Skeletal muscle tissue (tissue), 3 donors: ENCODE measurements at regions not wholly inside any gene's neighbourhood (a gene's known extent, or its start where the extent isn't known, plus 50 kb on each side); places are given as distances from the start of the nearest gene placed in this dataset.
"Not testable (repeated sequence)": the region's sequence is repeated elsewhere in the genome, so short reads cannot be mapped to it uniquely, and the experiment has no call there.

Experiments
- H3K27ac ChIP-seq: one replicate; pipeline ENCODE4 v1.7.0; 2013; ENCODE audit warnings: mild to moderate bottlenecking, low read depth, low read length, inconsistent platforms
- H3K27me3 ChIP-seq, 3 donors: one replicate each; pipeline ENCODE4 v1.7.0; 2013; ENCODE audit warnings: low read length in 3 of 3; ENCODE audit not compliant: control insufficient read depth in 3 of 3, insufficient read depth in 3 of 3
- H3K36me3 ChIP-seq, 3 donors: one replicate each; pipeline ENCODE4 v1.7.0; 2013; ENCODE audit warnings: low read length in 3 of 3; ENCODE audit not compliant: control insufficient read depth in 3 of 3, insufficient read depth in 3 of 3
- H3K4me1 ChIP-seq, 3 donors: one replicate each; pipeline ENCODE4 v1.7.0; 2013; ENCODE audit warnings: low read length in 3 of 3, mild to moderate bottlenecking in 3 of 3; ENCODE audit not compliant: control insufficient read depth in 3 of 3, insufficient read depth in 3 of 3
- H3K4me3 ChIP-seq, 3 donors: one replicate each; pipeline ENCODE4 v1.7.0; 2013; ENCODE audit warnings: low read length in 3 of 3
- H3K9ac ChIP-seq, 3 donors: one replicate each; pipeline ENCODE4 v1.7.0; 2013; ENCODE audit warnings: low read length in 3 of 3, mild to moderate bottlenecking in 3 of 3, moderate library complexity in 2 of 3, low read depth in 1 of 3
- H3K9me3 ChIP-seq, 3 donors: one replicate each; pipeline ENCODE4 v1.7.0; 2013; ENCODE audit warnings: low read length in 3 of 3; ENCODE audit not compliant: control insufficient read depth in 3 of 3
- donor health status: Osteomylitis.

- H3K27ac ChIP-seq: no peak overlapping the region
- H3K36me3 ChIP-seq: no peaks in the 10 kb centered on the region
- H3K9ac ChIP-seq: no peak overlapping the region
- H3K9me3 ChIP-seq: no peaks in the 10 kb centered on the region
- H3K4me1 ChIP-seq: no peaks in the 10 kb centered on the region
- no peak overlapping the region for H3K4me3 ChIP-seq
- peaks cover 0 to 13% (median 4%) of the 10 kb centered on the region in 3 donors for H3K27me3 ChIP-seq
Observed at GRCh38 chr1:157307491-157307890, 169.3 kb upstream of the ETV3 start.

GRCh38 chr1:157306896-157307295, 168.7 kb upstream of the ETV3 start:
- no peak overlapping the region for H3K27ac ChIP-seq
- H3K4me3 ChIP-seq: no peak overlapping the region
- peaks cover 0 to 13% (median 4%) of the 10 kb centered on the region in 3 donors for H3K27me3 ChIP-seq
- H3K4me1 ChIP-seq: no peaks in the 10 kb centered on the region
- no peaks in the 10 kb centered on the region for H3K36me3 ChIP-seq
- no peak overlapping the region for H3K9ac ChIP-seq
- no peaks in the 10 kb centered on the region for H3K9me3 ChIP-seq

GRCh38 chr1:157304271-157304670, 166.1 kb upstream of the ETV3 start:
- Histone ChIP-seq H3K9me3 (no peaks in the 10 kb centered on the region), H3K9ac (no peak overlapping the region), H3K27ac (no peak overlapping the region), H3K36me3 (no peaks in the 10 kb centered on the region), H3K4me3 (no peak overlapping the region), H3K27me3 (peaks cover 0 to 5% (median 0%) of the 10 kb centered on the region in 3 donors), H3K4me1 (no peaks in the 10 kb centered on the region)

DNA sequence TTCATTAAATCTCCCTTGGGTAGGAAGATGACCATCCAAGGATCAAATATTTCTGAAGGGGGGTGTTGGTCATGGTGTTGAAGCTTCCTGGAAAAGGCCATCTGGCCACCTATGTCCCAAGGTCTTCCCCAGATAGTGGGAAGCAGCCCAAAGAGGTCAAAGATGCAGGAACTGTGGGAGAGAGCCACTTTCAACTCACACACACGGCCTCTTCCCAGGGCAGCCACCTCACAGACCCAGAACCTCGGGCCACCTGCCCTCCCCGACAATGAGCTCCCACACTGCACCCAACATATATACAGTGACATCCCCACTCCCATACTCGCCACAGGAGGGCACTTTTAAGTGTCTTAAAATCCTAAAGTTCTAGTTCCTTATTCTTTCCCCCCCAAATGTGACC, 164.5 kb upstream of the ETV3 start:
- Histone ChIP-seq H3K4me1 (no peaks in the 10 kb centered on the region), H3K9ac (no peak overlapping the region), H3K27ac (no peak overlapping the region), H3K36me3 (no peaks in the 10 kb centered on the region), H3K9me3 (no peaks in the 10 kb centered on the region), H3K4me3 (no peak overlapping the region), H3K27me3 (peaks cover 0 to 5% (median 0%) of the 10 kb centered on the region in 3 donors)

DNA sequence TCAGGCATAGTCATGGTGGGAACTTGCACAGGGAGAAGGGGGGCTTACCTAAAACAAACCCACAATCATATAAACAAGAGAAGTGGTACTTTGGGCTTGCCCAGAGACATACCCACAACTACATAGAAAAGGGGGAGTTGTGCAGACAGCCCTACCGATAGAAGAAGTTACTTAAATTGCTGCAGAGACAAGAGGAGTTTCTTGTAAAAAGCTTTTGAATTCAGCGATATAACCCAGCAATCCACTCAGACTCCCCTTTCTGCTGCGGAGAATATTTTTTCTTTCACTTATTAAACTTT, 164.0 kb upstream of the ETV3 start:
- no peak overlapping the region for H3K27ac ChIP-seq
- peaks cover 0 to 2% (median 0%) of the 10 kb centered on the region in 3 donors for H3K27me3 ChIP-seq
- H3K9me3 ChIP-seq: no peaks in the 10 kb centered on the region
- H3K4me3 ChIP-seq: no peak overlapping the region
- no peaks in the 10 kb centered on the region for H3K36me3 ChIP-seq
- no peak overlapping the region for H3K9ac ChIP-seq
- no peaks in the 10 kb centered on the region for H3K4me1 ChIP-seq

DNA sequence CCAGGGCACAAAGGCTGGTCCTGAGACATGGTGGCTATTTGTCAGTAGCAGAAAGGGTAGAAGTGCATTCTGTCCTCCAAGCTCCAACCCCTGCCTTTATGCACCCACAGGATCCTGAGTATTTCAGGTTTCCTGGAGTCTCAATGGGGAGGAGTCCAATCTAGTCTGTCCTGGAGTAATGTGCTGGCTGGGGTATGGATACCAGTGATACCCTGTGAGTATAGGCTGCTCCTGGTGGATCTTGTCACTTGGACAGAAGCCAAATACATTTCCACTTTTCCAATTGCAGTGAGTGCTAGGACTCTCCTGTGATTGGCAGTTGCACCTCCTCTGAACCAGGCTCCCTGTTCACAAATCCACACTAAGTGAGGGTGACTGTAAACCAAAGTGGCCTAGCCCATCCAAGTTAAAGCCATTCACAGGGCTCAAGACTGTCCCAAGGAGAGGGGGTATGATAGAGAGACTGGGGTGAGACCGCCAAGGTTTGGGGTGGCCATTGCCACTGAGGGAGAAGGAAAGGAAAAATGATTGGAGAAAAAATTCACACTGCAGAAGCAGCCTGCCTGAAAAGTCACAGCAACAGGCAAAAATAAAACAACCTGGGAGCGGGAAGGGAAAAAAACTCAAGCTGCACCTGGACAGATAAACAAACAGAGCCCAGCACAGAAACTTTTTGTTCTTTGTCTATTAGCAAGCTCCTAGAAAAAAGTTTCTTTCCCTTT, 163.4 kb upstream of the ETV3 start:
- Histone ChIP-seq H3K9me3 (no peaks in the 10 kb centered on the region), H3K4me3 (no peak overlapping the region), H3K36me3 (no peaks in the 10 kb centered on the region), H3K4me1 (no peaks in the 10 kb centered on the region), H3K27me3 (no peaks in the 10 kb centered on the region), H3K27ac (no peak overlapping the region), H3K9ac (no peak overlapping the region)

DNA sequence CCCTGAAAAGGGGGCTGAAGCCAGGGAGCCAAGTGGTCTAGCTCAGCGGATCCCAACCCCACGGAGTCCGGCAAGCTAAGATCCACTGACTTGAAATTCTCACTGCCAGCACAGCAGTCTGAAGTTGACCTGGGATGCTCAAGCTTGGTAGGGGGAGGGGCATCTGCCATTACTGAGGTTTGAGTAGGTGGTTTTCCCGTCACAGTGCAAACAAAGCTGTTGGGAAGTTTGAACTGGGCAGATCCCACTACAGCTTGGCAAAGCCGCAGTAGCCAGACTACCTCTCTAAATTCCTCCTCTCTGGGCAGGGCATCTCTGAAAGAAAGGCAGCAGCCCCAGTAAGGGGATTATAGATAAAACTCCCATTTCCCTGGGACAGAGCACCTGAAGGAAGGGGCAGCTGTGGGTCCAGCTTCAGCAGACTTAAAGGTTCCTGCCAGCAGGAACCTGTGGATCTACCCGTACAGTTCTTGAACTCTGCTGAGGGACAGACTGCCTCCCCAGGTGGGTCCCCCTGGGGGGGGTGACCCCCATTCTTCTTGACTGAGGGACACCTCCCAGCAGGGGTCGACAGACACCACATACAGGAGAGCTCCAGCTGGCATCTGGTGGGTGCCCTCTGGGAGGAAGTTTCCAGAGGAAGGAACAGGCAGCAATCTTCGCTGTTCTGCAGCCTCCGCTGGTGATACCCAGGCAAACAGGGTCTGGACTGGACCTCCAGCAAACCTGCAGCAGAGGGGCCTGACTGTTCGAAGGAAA, 156.4 kb upstream of the ETV3 start:
- not testable (repeated sequence) for H3K27ac ChIP-seq, H3K4me1 ChIP-seq, H3K27me3 ChIP-seq, H3K4me3 ChIP-seq, H3K36me3 ChIP-seq, H3K9ac ChIP-seq, H3K9me3 ChIP-seq

- Histone ChIP-seq H3K36me3 (no peaks in the 10 kb centered on the region), H3K4me3 (no peak overlapping the region), H3K27ac (no peak overlapping the region), H3K27me3 (peaks cover 0 to 8% (median 0%) of the 10 kb centered on the region in 3 donors), H3K9ac (no peak overlapping the region), H3K4me1 (no peaks in the 10 kb centered on the region), H3K9me3 (no peaks in the 10 kb centered on the region)
Observed at GRCh38 chr1:157292809-157293564, 154.8 kb upstream of the ETV3 start.

DNA sequence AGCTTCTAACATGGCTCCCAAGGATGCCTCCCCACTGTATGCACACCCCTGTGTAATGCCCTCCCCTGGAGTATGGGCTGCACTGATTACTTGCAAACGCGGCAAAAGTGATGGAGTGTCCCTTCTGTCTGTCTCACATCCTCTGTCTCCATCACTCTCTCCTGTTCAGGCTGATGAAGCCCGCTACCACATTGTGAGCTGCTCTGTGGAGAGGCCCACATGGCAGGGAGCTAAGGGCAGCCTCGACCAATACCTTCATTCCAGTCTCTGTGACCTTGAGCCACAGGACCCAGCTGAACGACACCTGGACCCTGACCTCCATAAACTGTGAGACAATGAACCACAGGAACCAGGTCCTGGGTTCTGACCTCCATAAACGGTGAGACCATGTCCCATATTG, 154.1 kb upstream of the ETV3 start:
- no peaks in the 10 kb centered on the region for H3K4me1 ChIP-seq
- no peak overlapping the region for H3K4me3 ChIP-seq
- H3K9me3 ChIP-seq: no peaks in the 10 kb centered on the region
- peaks cover 0 to 8% (median 0%) of the 10 kb centered on the region in 3 donors for H3K27me3 ChIP-seq
- H3K9ac ChIP-seq: no peak overlapping the region
- H3K36me3 ChIP-seq: no peaks in the 10 kb centered on the region
- no peak overlapping the region for H3K27ac ChIP-seq

GRCh38 chr1:157291083-157291482, 152.9 kb upstream of the ETV3 start:
- no peaks in the 10 kb centered on the region for H3K4me1 ChIP-seq

More at GRCh38 chr1:157291083-157291482, 152.9 kb upstream of the ETV3 start:
- no peak overlapping the region for H3K4me3 ChIP-seq
- no peak overlapping the region for H3K9ac ChIP-seq
- H3K36me3 ChIP-seq: no peaks in the 10 kb centered on the region
- peaks cover 0 to 8% (median 0%) of the 10 kb centered on the region in 3 donors for H3K27me3 ChIP-seq
- H3K9me3 ChIP-seq: no peaks in the 10 kb centered on the region
- no peak overlapping the region for H3K27ac ChIP-seq
